Retinal pigment epithelial cell (primary cell): ENCODE measurements at regions not wholly inside any gene's neighbourhood (a gene's known extent, or its start where the extent isn't known, plus 50 kb on each side); places are given as distances from the start of the nearest gene placed in this dataset.
"Not testable (repeated sequence)": the region's sequence is repeated elsewhere in the genome, so short reads cannot be mapped to it uniquely, and the experiment has no call there.

ENCODE experiments used
- DNase-seq: peaks from one replicate; pipeline ENCODE4 v3.0.0-alpha.2; 2010; ENCODE audit warnings: low read depth
- H3K4me3 ChIP-seq: 2 replicates; pipeline ENCODE4 v1.5.1; 2011; ENCODE audit warnings: mild to moderate bottlenecking, low read length, control low read depth, moderate library complexity

GRCh38 chr10:47711428-47711827 is 52.0 kb downstream of the SYT15B start:
- not testable (repeated sequence) for DNase-seq, H3K4me3 ChIP-seq

GRCh38 chr10:47710443-47710842 is 52.9 kb downstream of the SYT15B start:
- DNase-seq, H3K4me3 ChIP-seq: not testable (repeated sequence)

- peak overlapping the region; percentile 49 for H3K4me3 ChIP-seq
- not testable (repeated sequence) for DNase-seq
These were observed 57.5 kb downstream of the SYT15B start for GRCh38 chr10:47705698-47706414.

GRCh38 chr10:47701285-47701684 is 62.1 kb downstream of the SYT15B start:
- not testable (repeated sequence) for H3K4me3 ChIP-seq

GRCh38 chr10:47699854-47700253 is 63.5 kb downstream of the SYT15B start:
- DNase-seq, H3K4me3 ChIP-seq: not testable (repeated sequence)

More at GRCh38 chr10:47701285-47701684, 62.1 kb downstream of the SYT15B start:
- not testable (repeated sequence) for DNase-seq

GRCh38 chr10:47696170-47696569 is 67.2 kb downstream of the SYT15B start:
- H3K4me3 ChIP-seq, DNase-seq: not testable (repeated sequence)

- not testable (repeated sequence) for H3K4me3 ChIP-seq
These were observed 68.2 kb downstream of the SYT15B start for GRCh38 chr10:47695149-47695548.

GRCh38 chr10:47690304-47690703 is 73.1 kb downstream of the SYT15B start:
- H3K4me3 ChIP-seq, result not testable (repeated sequence)

More at GRCh38 chr10:47695149-47695548, 68.2 kb downstream of the SYT15B start:
- DNase-seq, result not testable (repeated sequence)

GRCh38 chr10:47683826-47684475 is 79.4 kb downstream of the SYT15B start:
- not testable (repeated sequence) for DNase-seq, H3K4me3 ChIP-seq

More at GRCh38 chr10:47690304-47690703, 73.1 kb downstream of the SYT15B start:
- DNase-seq, result not testable (repeated sequence)

GRCh38 chr10:47681638-47681990 is 81.8 kb downstream of the SYT15B start:
- not testable (repeated sequence) for H3K4me3 ChIP-seq

GRCh38 chr10:47680848-47681637 is 82.3 kb downstream of the SYT15B start:
- not testable (repeated sequence) for DNase-seq, H3K4me3 ChIP-seq

More at GRCh38 chr10:47681638-47681990, 81.8 kb downstream of the SYT15B start:
- DNase-seq, result not testable (repeated sequence)

- not testable (repeated sequence) for DNase-seq, H3K4me3 ChIP-seq
These were observed 87.3 kb downstream of the SYT15B start for GRCh38 chr10:47676102-47676501.

GRCh38 chr10:47675577-47675976 is 87.8 kb downstream of the SYT15B start:
- DNase-seq, result not testable (repeated sequence)

GRCh38 chr10:47673128-47673527 is 90.3 kb downstream of the SYT15B start:
- DNase-seq, H3K4me3 ChIP-seq: not testable (repeated sequence)

More at GRCh38 chr10:47675577-47675976, 87.8 kb downstream of the SYT15B start:
- H3K4me3 ChIP-seq, result not testable (repeated sequence)

GRCh38 chr10:47670857-47671256 is 92.5 kb downstream of the SYT15B start:
- not testable (repeated sequence) for DNase-seq, H3K4me3 ChIP-seq

GRCh38 chr10:47661955-47662577 is 101.3 kb downstream of the SYT15B start:
- DNase-seq, H3K4me3 ChIP-seq: not testable (repeated sequence)

GRCh38 chr10:47656732-47657131 is 106.7 kb downstream of the SYT15B start:
- DNase-seq, H3K4me3 ChIP-seq: not testable (repeated sequence)

GRCh38 chr10:47654161-47654560 is 109.2 kb downstream of the SYT15B start:
- not testable (repeated sequence) for H3K4me3 ChIP-seq, DNase-seq

GRCh38 chr10:47648594-47648993 is 114.8 kb downstream of the SYT15B start:
- not testable (repeated sequence) for DNase-seq, H3K4me3 ChIP-seq
